ENCODE measurements at regions not wholly inside any gene's neighbourhood (a gene's known extent, or its start where the extent isn't known, plus 50 kb on each side); places are given as distances from the start of the nearest gene placed in this dataset.
A peak's percentile ranks its signal among the peaks of the same experiment; 100 is the strongest.

DNA sequence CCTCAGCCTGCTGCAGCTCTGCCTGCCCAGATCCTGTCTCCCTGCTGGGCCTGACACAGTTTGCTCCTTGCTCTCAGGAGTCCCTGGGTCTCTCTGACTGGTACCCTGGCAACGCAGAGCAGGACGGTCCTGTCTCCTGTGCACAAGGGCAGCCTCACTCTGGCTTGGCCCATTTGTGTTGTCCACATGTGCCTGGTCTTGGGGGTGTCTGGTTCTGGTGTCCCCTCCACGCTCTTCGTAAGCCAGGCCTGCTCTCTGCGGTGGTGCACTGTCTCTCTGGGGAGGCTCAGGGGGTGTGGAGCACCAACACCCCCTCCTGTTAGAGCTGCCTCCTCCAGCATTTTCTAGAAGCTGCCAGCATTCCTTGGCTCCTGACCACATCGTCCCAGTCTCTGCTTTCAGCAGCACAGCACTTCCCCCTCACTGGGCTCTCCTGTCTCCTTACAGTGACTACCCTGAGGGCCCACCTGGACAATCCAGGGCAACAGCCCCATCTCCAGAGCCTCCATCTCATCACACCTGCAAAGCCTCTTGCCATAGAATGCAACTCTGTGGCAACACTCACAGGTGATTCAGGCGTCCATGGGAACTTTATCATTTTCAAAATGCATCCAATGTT, 235.6 kb upstream of the HS6ST1 start:
- no peak overlapping the region for H3K4me3 ChIP-seq (replicated peaks in 1 of 2; ENCODE audit: low read depth in 2 of 2, low read length in 2 of 2)
- TF ChIP-seq, protein P1, sequence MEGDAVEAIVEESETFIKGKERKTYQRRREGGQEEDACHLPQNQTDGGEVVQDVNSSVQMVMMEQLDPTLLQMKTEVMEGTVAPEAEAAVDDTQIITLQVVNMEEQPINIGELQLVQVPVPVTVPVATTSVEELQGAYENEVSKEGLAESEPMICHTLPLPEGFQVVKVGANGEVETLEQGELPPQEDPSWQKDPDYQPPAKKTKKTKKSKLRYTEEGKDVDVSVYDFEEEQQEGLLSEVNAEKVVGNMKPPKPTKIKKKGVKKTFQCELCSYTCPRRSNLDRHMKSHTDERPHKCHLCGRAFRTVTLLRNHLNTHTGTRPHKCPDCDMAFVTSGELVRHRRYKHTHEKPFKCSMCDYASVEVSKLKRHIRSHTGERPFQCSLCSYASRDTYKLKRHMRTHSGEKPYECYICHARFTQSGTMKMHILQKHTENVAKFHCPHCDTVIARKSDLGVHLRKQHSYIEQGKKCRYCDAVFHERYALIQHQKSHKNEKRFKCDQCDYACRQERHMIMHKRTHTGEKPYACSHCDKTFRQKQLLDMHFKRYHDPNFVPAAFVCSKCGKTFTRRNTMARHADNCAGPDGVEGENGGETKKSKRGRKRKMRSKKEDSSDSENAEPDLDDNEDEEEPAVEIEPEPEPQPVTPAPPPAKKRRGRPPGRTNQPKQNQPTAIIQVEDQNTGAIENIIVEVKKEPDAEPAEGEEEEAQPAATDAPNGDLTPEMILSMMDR (IDR thresholded peaks at IDR 0.05; ENCODE audit: low read depth, low read length) = no peak
- no peak for DNase-seq (ENCODE audit: low read depth in 2 of 2)

DNA sequence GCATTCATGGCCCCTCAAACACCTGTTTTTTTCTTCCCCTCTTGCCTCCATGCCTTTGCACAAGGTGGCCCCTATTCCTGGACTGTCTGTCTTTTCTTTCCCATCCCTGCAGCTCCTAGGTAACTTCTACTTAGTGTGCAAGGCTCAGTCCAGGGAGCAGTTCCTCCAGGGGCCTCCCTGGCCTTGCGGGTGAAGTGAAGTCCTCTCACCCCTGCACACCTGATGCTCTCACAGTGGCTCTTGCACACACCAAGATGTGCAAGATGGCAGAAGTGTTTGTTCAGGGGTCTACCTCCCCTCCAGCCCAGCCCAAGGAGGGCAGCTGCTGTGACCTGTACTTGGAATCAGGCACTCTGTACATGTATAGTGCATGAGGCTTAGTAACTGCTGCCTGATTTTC, 236.8 kb upstream of the HS6ST1 start:
- no peak overlapping the region for H3K4me3 ChIP-seq (replicated peaks in 1 of 2; ENCODE audit: low read depth in 2 of 2, low read length in 2 of 2)
- TF ChIP-seq, protein P1 (IDR thresholded peaks at IDR 0.05; ENCODE audit: low read depth, low read length) = no peak
- no peak for DNase-seq (ENCODE audit: low read depth in 2 of 2)

DNA sequence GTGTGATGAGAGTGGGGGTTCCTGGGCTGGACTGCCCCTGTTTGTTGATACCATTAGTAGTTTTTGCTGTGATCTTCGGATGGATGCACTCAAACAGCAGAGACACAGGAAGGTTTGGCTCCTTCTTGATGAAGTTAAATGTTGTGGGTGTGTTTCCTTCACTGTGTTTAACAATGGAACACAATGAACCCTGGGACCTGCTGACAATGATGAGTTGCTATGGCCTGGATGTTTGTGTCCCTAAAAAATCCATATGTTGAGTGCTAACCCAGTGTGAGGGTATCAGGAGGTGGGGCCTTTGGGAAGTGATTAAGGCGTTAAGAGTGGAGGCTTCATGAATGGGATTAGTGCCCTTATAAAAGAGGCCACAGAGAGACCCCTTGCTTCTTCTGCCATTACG, 237.4 kb upstream of the HS6ST1 start:
- DNase-seq (ENCODE audit: low read depth in 2 of 2) = no peak
- TF ChIP-seq, protein P1 (IDR thresholded peaks at IDR 0.05; ENCODE audit: low read depth, low read length) = no peak
- no peak overlapping the region for H3K4me3 ChIP-seq (replicated peaks in 1 of 2; ENCODE audit: low read depth in 2 of 2, low read length in 2 of 2)

DNA sequence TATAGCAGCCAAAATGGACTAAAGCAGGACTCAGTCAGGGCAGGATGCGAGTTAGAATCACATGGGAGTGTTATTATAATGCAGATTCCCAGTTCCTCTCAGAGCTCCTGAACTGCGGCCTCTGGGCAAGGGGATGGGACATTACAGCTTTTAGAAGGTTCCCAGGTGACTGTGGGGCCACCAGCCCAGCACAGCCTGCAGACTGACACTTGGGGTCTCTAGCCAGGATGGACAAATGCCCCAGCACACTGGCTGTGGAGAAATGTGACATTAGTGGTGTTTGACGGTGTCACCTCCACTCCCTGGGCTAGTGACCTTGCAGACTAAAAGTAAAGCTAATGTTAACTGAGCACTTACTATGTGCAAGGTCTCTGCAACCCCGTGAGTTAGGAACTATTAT, 238.0 kb upstream of the HS6ST1 start:
- TF ChIP-seq, protein P1 (IDR thresholded peaks at IDR 0.05; ENCODE audit: low read depth, low read length) = no peak
- no peak overlapping the region for H3K4me3 ChIP-seq (replicated peaks in 1 of 2; ENCODE audit: low read depth in 2 of 2, low read length in 2 of 2)
- no peak for DNase-seq (ENCODE audit: low read depth in 2 of 2)

DNA sequence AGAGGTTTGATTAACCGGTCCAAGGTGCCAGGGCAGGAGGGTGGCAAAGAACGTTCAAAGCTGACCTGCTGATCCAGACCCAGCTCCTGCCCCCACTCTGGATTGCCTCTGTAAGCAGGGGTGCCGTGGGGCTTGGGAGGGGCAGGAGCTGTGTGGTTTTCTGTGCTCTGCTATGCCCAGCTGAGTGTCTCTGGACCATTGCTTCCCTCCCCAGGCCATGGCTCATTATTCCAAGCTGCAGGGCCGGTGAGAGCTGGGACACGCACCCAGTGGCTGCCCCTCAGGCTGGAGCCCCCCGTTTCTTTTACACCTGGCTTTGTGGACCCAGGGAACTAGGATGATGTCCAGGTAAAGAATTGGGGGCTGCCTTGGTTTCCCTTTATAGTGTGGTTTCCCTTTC, 238.4 kb upstream of the HS6ST1 start:
- TF ChIP-seq, protein P1 (IDR thresholded peaks at IDR 0.05; ENCODE audit: low read depth, low read length) = no peak
- H3K4me3 ChIP-seq (replicated peaks in 1 of 2; ENCODE audit: low read depth in 2 of 2, low read length in 2 of 2) = no peak overlapping the region
- no peak for DNase-seq (ENCODE audit: low read depth in 2 of 2)

DNA sequence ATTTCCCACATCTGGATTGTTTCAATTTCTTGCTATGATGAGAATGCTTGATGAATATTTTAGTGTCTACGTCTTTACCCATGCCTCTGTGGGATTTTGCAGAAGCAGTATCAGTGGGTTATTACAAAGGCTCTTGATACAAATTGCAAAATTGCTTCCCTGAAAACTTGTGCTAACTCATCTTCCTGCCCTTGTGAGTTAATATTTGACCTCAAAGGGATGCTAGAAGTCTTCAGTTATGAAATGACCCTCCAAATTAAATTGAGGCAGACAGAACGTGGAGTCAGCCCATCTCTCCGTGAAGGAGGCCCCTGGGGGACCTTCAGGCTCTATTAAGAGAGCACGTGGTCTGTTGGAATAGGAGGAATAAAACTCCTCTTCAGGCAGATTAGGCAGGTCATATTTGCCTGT, 239.2 kb upstream of the HS6ST1 start:
- DNase-seq (ENCODE audit: low read depth in 2 of 2) = peak; percentile 80 to 81
- no peak overlapping the region for H3K4me3 ChIP-seq (replicated peaks in 1 of 2; ENCODE audit: low read depth in 2 of 2, low read length in 2 of 2)
- TF ChIP-seq, protein P1 (IDR thresholded peaks at IDR 0.05; ENCODE audit: low read depth, low read length) = no peak

DNA sequence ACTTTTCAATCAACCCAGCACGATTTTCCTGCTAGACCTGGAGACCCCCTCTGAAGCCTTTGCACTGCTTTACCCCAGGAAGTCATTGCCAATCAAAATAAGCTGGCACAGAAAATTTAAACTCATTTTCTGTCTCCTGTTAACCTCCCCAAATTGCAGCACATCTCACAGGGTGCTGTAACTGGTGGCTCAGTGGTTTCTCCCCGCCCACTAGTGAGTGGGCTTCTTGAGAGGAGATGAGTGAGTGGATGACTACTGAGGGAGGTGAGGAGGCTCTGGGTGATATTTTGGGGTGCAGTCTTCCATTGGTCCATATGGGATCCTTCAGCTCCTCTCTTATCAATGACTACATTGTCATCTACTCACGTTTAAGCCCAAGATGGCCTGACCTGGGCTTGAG, 239.8 kb upstream of the HS6ST1 start:
- no peak for DNase-seq (ENCODE audit: low read depth in 2 of 2)
- TF ChIP-seq, protein P1 (IDR thresholded peaks at IDR 0.05; ENCODE audit: low read depth, low read length) = no peak

More for the DNA sequence above, 239.8 kb upstream of the HS6ST1 start:
- no peak overlapping the region for H3K4me3 ChIP-seq (replicated peaks in 1 of 2; ENCODE audit: low read depth in 2 of 2, low read length in 2 of 2)
